Activated T-helper 1 cell treated with anti-CD3 and anti-CD28 coated beads, Interleukin-12 subunit alpha, Interleukin-12 subunit beta, Interleukin-2, Interleukin-4 antibody, amounts not matched to agents 30 ng/mL and 10 ng/mL and 1 ng/mL, durations not matched to agents 14 hours and 24 hours and 36 hours (primary cell): ENCODE measurements at regions not wholly inside any gene's neighbourhood (a gene's known extent, or its start where the extent isn't known, plus 50 kb on each side); places are given as distances from the start of the nearest gene placed in this dataset.
"Not testable (repeated sequence)": the region's sequence is repeated elsewhere in the genome, so short reads cannot be mapped to it uniquely, and the experiment has no call there.

Source experiments
- DNase-seq: peaks from one replicate; pipeline ENCODE4 v3.0.0; 2021; ENCODE audit warnings: low spot score
- H3K27ac Mint-ChIP-seq: one replicate; pipeline ENCODE4 v1.8.0; 2021; ENCODE audit warnings: mild to moderate bottlenecking, mixed read lengths
- H3K27me3 Mint-ChIP-seq: one replicate; pipeline ENCODE4 v1.8.0; 2022; ENCODE audit warnings: mild to moderate bottlenecking, moderate library complexity, mixed read lengths; ENCODE audit not compliant: insufficient read depth
- H3K36me3 Mint-ChIP-seq: one replicate; pipeline ENCODE4 v1.8.0; 2021; ENCODE audit warnings: low read depth, mixed read lengths
- H3K4me1 Mint-ChIP-seq: one replicate; pipeline ENCODE4 v1.8.0; 2021; ENCODE audit warnings: low read depth, mixed read lengths
- H3K4me3 Mint-ChIP-seq: one replicate; pipeline ENCODE4 v1.8.0; 2021; ENCODE audit warnings: mild to moderate bottlenecking, moderate library complexity, mixed read lengths
- H3K9me3 Mint-ChIP-seq: one replicate; pipeline ENCODE4 v1.8.0; 2021; ENCODE audit warnings: mixed read lengths
- intact Hi-C: fragments of 100-400 bp; cut with micrococcal nuclease; formaldehyde crosslinking; loops from one replicate; pipeline ENCODE4 v1.15.1; 2024

DNA sequence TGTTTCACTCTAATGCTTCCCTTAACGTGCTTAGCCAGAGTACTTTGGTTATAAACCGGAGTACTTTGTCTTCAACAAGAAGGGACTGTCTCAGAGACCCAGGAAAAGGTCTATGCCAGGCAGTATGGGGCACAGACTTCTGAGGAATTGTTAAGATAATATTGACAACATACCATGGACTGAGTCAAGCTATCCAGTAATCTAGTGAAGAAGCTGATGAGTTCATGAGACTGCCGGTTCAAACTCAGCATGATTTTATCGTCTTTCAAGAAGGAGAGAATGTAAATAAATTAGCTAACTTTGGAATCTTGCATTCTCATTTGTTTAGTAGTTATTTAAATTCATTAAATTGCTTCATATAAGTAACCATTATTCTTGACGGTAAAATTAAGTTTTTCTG is 546.1 kb downstream of the PPP4R3C start:
- no peak overlapping the region for H3K4me3 Mint-ChIP-seq
- no peaks in the 10 kb centered on the region for H3K27me3 Mint-ChIP-seq

DNA sequence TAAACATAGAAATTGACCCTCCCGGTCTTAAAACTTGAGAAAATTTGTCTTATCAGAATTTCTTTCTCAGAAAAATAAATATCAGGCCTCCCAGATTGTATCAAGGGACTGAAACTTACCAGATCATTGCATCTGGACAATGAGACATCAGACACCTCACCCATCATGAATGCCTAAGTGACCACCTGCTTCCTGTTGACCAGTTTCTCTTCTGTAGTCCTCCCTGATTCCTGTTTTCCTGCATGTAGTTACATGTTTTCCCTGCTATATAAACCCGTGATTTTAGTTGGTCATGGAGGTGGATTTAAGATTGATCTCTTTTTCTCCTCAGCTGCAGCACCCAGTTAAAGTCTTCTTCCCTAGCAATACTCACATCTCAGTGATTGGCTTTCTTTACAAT is 548.1 kb downstream of the PPP4R3C start:
- DNase-seq, result no peak
- intact Hi-C loops, result no loop called here
- no peak overlapping the region for H3K27ac Mint-ChIP-seq
- no peaks in the 10 kb centered on the region for H3K27me3 Mint-ChIP-seq
- no peak overlapping the region for H3K4me3 Mint-ChIP-seq
- H3K36me3 Mint-ChIP-seq, result no peaks in the 10 kb centered on the region
- no peaks in the 10 kb centered on the region for H3K9me3 Mint-ChIP-seq
- H3K4me1 Mint-ChIP-seq, result no peaks in the 10 kb centered on the region

More for the DNA sequence above, 546.1 kb downstream of the PPP4R3C start:
- Mint-ChIP-seq H3K4me1 (no peaks in the 10 kb centered on the region), H3K27ac (no peak overlapping the region), H3K9me3 (no peaks in the 10 kb centered on the region), H3K36me3 (no peaks in the 10 kb centered on the region)
- intact Hi-C loops, result no loop called here
- no peak for DNase-seq

GRCh38 chrX:26914232-26914631 is 548.9 kb downstream of the PPP4R3C start:
- no peak overlapping the region for H3K27ac Mint-ChIP-seq

DNA sequence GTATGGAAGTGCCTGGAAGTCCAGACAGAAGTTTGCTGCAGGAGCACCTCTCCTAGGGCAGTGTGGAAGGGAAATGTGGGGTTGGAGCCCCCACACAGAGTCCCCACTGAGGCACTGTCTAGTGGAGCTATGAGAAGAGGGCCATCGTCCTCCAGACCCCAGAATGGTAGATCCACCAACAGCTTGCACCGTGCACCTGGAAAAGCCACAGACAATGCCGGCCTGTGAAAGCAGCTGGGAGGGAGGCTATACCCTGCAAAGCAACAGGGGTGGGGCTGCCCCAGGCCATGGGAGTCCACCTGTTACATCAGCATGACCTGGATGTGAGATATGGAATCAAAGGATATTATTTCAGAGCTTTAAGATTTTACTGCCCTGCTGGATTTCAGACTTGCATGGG is 551.4 kb downstream of the PPP4R3C start:
- H3K36me3 Mint-ChIP-seq, DNase-seq, H3K9me3 Mint-ChIP-seq, intact Hi-C loops, H3K27me3 Mint-ChIP-seq, H3K4me1 Mint-ChIP-seq, H3K4me3 Mint-ChIP-seq, H3K27ac Mint-ChIP-seq: not testable (repeated sequence)

More at GRCh38 chrX:26914232-26914631, 548.9 kb downstream of the PPP4R3C start:
- Mint-ChIP-seq H3K27me3 (no peaks in the 10 kb centered on the region), H3K4me3 (no peak overlapping the region), H3K9me3 (no peaks in the 10 kb centered on the region), H3K36me3 (no peaks in the 10 kb centered on the region), H3K4me1 (no peaks in the 10 kb centered on the region)
- DNase-seq, result no peak
- intact Hi-C loops, result no loop called here

DNA sequence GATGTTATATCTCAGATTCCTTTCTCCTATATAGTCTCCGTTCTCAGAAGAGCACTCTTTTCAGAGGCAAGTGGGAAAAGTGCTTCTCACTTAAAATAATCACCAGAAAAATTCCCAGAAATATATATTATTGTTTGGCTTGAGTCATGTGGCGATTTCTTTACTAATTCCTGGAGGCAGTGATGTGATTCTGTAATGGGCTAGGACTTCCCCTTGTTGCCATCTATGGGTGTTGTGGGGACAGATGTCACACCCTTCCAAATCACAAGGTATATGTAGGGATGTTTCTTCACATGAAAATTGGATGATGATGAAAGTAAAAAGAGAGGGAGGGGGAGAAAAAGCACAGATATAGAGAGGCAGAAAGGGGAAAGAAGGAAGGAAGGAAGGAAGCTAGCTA is 553.4 kb downstream of the PPP4R3C start:
- Mint-ChIP-seq H3K27ac (no peak overlapping the region), H3K4me3 (no peak overlapping the region), H3K36me3 (no peaks in the 10 kb centered on the region), H3K9me3 (no peaks in the 10 kb centered on the region), H3K4me1 (no peaks in the 10 kb centered on the region), H3K27me3 (no peaks in the 10 kb centered on the region)
- no peak for DNase-seq
- intact Hi-C loops, result no loop called here

DNA sequence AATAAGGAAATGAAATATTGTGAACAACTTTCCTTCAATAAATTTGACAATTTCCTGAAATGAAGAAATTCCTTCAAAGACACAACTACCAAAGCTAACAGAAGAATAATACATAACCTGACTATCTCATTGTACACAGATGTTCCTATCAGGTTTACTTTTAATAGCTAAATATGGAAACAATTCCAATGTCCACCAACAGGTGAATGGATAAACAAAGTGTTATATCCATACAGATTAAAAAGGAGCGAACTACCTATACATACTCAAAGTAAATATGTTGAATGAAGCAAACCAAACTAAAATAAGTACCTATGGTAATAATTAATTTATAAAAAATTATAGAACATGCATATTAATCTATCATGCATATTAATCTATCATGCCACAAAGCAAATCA is 554.9 kb downstream of the PPP4R3C start:
- no peaks in the 10 kb centered on the region for H3K9me3 Mint-ChIP-seq
- H3K4me1 Mint-ChIP-seq, result no peaks in the 10 kb centered on the region
- H3K4me3 Mint-ChIP-seq, result no peak overlapping the region
- intact Hi-C loops, result no loop called here
- DNase-seq, result no peak
- H3K36me3 Mint-ChIP-seq, result no peaks in the 10 kb centered on the region
- no peaks in the 10 kb centered on the region for H3K27me3 Mint-ChIP-seq
- H3K27ac Mint-ChIP-seq, result no peak overlapping the region

DNA sequence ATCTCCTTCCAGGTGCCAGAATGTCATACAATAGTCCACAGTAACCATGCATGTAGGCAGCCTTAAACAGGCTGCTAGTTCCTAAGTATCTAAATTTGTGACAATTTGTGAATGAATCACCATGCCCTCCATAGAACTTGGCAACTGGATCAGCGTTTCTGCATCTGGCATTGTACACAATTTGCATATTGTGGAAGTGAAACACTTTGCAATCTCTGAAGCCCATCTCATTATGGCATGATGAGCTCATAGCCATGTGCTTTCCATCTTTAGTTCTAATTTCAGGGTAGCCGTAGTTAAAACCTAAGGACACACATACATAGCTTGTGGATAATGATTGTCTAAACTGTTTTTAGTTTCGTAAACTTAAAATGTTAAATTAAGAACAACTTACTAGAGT is 573.6 kb downstream of the PPP4R3C start:
- intact Hi-C loops, result no loop called here
- Mint-ChIP-seq H3K9me3 (no peaks in the 10 kb centered on the region), H3K27me3 (no peaks in the 10 kb centered on the region), H3K36me3 (no peaks in the 10 kb centered on the region), H3K4me3 (no peak overlapping the region), H3K4me1 (no peaks in the 10 kb centered on the region), H3K27ac (no peak overlapping the region)
- DNase-seq, result no peak

DNA sequence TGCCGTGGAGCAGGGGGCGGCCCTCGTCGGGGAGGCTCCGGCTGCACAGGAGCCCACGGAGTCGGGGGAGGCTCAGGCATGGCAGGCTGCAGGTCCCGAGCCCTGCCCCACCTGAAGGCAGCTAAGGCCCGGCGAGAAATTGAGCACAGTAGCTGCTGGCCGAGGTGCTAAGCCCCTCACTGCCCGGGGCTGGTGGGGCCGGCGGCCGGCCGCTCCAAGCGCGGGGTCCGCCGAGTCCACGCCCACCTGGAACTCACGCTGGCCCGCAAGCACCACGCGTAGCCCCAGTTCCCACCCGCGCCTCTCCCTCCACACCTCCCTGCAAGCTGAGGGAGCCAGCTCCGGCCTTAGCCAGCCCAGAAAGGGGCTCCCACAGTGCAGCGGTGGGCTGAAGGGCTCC is 589.4 kb downstream of the PPP4R3C start:
- Mint-ChIP-seq H3K9me3 (no peaks in the 10 kb centered on the region), H3K4me3 (no peak overlapping the region), H3K36me3 (no peaks in the 10 kb centered on the region), H3K27ac (no peak overlapping the region), H3K27me3 (no peaks in the 10 kb centered on the region), H3K4me1 (no peaks in the 10 kb centered on the region)
- intact Hi-C loops, result no loop called here
- DNase-seq, result no peak

GRCh38 chrX:26871967-26872366 is 591.2 kb downstream of the PPP4R3C start:
- DNase-seq, result no peak
- intact Hi-C loops, result no loop called here
- Mint-ChIP-seq H3K9me3 (no peaks in the 10 kb centered on the region), H3K4me3 (no peak overlapping the region), H3K4me1 (no peaks in the 10 kb centered on the region), H3K36me3 (no peaks in the 10 kb centered on the region), H3K27ac (no peak overlapping the region), H3K27me3 (no peaks in the 10 kb centered on the region)

- Mint-ChIP-seq H3K27me3 (no peaks in the 10 kb centered on the region), H3K4me3 (no peak overlapping the region), H3K9me3 (no peaks in the 10 kb centered on the region), H3K36me3 (no peaks in the 10 kb centered on the region), H3K4me1 (no peaks in the 10 kb centered on the region), H3K27ac (no peak overlapping the region)
- no peak for DNase-seq
- intact Hi-C loops, result no loop called here
Measured at GRCh38 chrX:26851981-26852380, 611.2 kb downstream of the PPP4R3C start.

DNA sequence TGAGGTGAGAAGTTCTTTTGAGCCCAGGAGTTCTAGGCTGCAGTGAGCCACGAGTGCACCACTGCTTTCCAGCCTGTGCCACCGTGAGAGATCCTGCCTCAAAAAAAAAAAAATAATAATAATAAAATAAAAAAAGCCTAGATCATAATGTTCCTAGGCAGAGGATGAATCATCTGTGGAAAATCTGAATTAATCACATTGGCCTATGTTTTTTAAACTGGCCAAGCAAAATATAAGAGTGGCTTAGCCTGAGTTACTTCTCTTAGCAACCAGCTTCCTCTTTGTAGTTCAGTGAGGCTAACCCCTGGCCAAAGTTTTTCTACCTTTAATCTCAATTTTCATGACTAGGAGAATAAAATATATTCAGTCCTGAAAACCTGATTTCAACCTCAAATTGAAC is 614.6 kb downstream of the PPP4R3C start:
- Mint-ChIP-seq H3K4me1 (no peaks in the 10 kb centered on the region), H3K4me3 (no peak overlapping the region), H3K27me3 (no peaks in the 10 kb centered on the region), H3K36me3 (no peaks in the 10 kb centered on the region), H3K27ac (no peak overlapping the region), H3K9me3 (no peaks in the 10 kb centered on the region)
- no peak for DNase-seq
- intact Hi-C loops, result no loop called here

DNA sequence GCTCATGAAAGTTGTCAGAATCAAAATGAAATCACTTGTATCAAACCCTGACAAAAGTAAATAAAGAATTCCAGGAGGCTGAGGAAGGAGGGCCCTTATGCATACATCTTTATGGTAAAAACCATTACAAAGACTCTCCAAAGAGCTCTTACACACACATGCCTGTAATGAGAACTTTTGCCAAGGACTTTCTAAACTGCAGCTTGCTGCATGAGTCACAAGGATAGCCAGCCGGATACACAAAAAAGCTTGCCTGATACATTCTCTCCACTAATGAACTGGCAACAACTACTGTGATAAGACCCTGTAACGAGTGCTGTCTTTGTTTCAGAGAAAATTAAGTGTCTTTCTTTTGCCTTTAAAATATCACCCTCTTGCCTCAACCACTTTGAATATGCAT is 618.1 kb downstream of the PPP4R3C start:
- Mint-ChIP-seq H3K4me1 (no peaks in the 10 kb centered on the region), H3K27me3 (no peaks in the 10 kb centered on the region), H3K9me3 (no peaks in the 10 kb centered on the region), H3K4me3 (no peak overlapping the region), H3K27ac (no peak overlapping the region), H3K36me3 (no peaks in the 10 kb centered on the region)
- intact Hi-C loops, result no loop called here
- no peak for DNase-seq

DNA sequence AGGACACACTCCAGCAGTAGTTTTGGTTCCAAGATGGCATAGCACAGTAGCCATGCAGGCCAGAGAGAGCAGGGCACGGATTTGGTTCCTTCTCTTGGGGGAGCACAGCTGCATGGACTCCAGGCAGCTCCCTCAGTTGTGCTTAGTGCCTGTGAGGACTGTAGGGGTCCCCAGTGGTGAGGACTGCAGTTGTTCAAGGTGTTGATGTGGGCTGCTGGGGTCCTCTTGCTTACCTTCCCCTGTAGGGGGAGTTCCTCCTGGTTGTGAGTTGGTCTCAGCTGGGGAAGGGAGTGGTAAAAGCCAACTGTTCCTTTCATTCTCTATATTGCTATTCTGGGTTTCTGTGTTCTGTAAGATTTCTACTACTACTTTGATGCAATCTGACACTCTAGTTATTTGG is 606.5 kb downstream of the MAGEB5 start:
- Mint-ChIP-seq H3K9me3 (peaks cover 4% of the 10 kb centered on the region), H3K4me3 (no peak overlapping the region), H3K27ac (no peak overlapping the region), H3K4me1 (no peaks in the 10 kb centered on the region), H3K36me3 (no peaks in the 10 kb centered on the region), H3K27me3 (no peaks in the 10 kb centered on the region)
- intact Hi-C loops, result no loop called here
- no peak for DNase-seq

- no peaks in the 10 kb centered on the region for H3K27me3 Mint-ChIP-seq
- no peaks in the 10 kb centered on the region for H3K36me3 Mint-ChIP-seq
- intact Hi-C loops, result no loop called here
- no peak for DNase-seq
- H3K4me3 Mint-ChIP-seq, result no peak overlapping the region
- H3K4me1 Mint-ChIP-seq, result no peaks in the 10 kb centered on the region
- H3K27ac Mint-ChIP-seq, result no peak overlapping the region
- H3K9me3 Mint-ChIP-seq, result no peaks in the 10 kb centered on the region
Measured at GRCh38 chrX:26789751-26790150, 573.8 kb downstream of the MAGEB5 start.
